AG09309 (cell line): ENCODE measurements at regions not wholly inside any gene's neighbourhood (a gene's known extent, or its start where the extent isn't known, plus 50 kb on each side); places are given as distances from the start of the nearest gene placed in this dataset.

Experiments
- DNase-seq: peaks from one replicate; pipeline ENCODE4 v3.0.0-alpha.2; 2010; ENCODE audit warnings: low read depth
- H3K4me3 ChIP-seq: 2 replicates; pipeline ENCODE4 v1.5.1; 2011; ENCODE audit warnings: mild to moderate bottlenecking, low read depth, low read length, moderate library complexity; ENCODE audit not compliant: control insufficient read depth
- CTCF ChIP-seq: IDR thresholded peaks from 2 replicates; pipeline ENCODE4 v1.5.1; 2011; ENCODE audit warnings: mild to moderate bottlenecking, low read depth, low read length, inconsistent platforms; ENCODE audit not compliant: insufficient read depth, control insufficient read depth; ENCODE audit errors: missing control alignments

GRCh38 chr13:83733293-83733692 lies 149.0 kb downstream of the SLITRK1 start:
- no peak for TF ChIP-seq CTCF
- H3K4me3 ChIP-seq, result no peak overlapping the region
- no peak for DNase-seq

- TF ChIP-seq CTCF, result no peak
- H3K4me3 ChIP-seq, result no peak overlapping the region
- DNase-seq, result no peak
These were observed 149.5 kb downstream of the SLITRK1 start for GRCh38 chr13:83732755-83733154.

- H3K4me3 ChIP-seq, result no peak overlapping the region
- no peak for DNase-seq
- no peak for TF ChIP-seq CTCF
These were observed 151.2 kb downstream of the SLITRK1 start for GRCh38 chr13:83731113-83731512.

- H3K4me3 ChIP-seq, result no peak overlapping the region
- DNase-seq, result no peak
- no peak for TF ChIP-seq CTCF
These were observed 151.6 kb downstream of the SLITRK1 start for GRCh38 chr13:83730674-83731073.

GRCh38 chr13:83722443-83722842 lies 159.8 kb downstream of the SLITRK1 start:
- no peak overlapping the region for H3K4me3 ChIP-seq
- no peak for DNase-seq
- no peak for TF ChIP-seq CTCF

GRCh38 chr13:83716121-83716520 lies 166.2 kb downstream of the SLITRK1 start:
- no peak for DNase-seq
- no peak overlapping the region for H3K4me3 ChIP-seq
- TF ChIP-seq CTCF, result no peak

GRCh38 chr13:83714236-83714635 lies 168.0 kb downstream of the SLITRK1 start:
- DNase-seq, result no peak
- no peak for TF ChIP-seq CTCF
- H3K4me3 ChIP-seq, result no peak overlapping the region
